H54 (cell line): ENCODE measurements at regions not wholly inside any gene's neighbourhood (a gene's known extent, or its start where the extent isn't known, plus 50 kb on each side); places are given as distances from the start of the nearest gene placed in this dataset.
"Not testable (repeated sequence)": the region's sequence is repeated elsewhere in the genome, so short reads cannot be mapped to it uniquely, and the experiment has no call there.

ENCODE experiments used
- DNase-seq: peaks from one replicate; pipeline ENCODE4 v3.0.0; 2011; ENCODE audit warnings: low spot score, mixed read lengths; ENCODE audit not compliant: insufficient read length
- FAIRE-seq: peaks from 3 replicates; lab custom pipeline; 2011; peaks lifted over from hg19 to GRCh38; lab: Jason Lieb, UNC
- POLR2A ChIP-seq: IDR thresholded peaks from 2 replicates; pipeline ENCODE4 v1.6.1; 2011; ENCODE audit warnings: low read depth, mild to moderate bottlenecking, low read length

DNA sequence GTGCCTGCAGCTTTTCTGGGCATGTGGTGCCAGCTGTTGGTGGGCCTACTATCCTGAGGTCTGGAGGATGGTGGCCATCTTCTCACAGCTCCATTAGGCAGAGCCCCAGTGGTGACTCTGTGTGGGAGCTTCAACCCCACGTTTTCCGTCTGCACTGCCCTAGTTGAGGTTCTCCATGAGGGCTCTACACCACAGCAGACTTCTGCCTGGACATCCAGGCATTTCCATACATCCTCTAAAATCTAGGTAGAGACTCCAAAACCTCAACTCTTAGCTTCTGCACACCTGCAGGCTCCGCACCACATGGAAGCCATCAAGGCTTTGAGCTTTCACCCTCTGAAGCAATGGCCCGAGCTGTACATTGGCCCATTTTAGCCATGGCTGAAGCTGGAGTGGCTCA lies 153.3 kb upstream of the PGRMC2 start:
- FAIRE-seq (no peak), DNase-seq (no peak)
- TF ChIP-seq POLR2A, result no peak

DNA sequence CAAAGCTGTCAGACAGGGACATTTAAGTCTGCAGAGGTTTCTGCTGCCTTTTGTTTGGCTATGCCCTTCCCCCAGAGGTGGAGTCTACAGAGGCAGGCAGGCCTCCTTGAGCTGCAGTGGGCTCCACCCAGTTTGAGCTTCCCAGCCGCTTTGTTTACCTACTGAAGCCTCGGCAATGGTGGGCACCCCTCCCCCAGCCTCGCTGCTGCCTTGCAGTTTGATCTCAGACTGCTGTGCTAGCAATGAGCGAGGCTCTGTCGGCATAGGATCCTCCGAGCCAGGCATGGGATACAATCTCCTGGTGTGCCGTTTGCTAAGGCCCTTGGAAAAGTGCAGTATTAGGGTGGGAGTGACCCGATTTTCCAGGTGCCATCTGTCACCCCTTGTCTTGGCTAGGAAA lies 149.4 kb upstream of the PGRMC2 start:
- not testable (repeated sequence) for FAIRE-seq, DNase-seq

- not testable (repeated sequence) for FAIRE-seq, DNase-seq
Measured at GRCh38 chr4:128429023-128429613, 141.5 kb upstream of the PGRMC2 start.

DNA sequence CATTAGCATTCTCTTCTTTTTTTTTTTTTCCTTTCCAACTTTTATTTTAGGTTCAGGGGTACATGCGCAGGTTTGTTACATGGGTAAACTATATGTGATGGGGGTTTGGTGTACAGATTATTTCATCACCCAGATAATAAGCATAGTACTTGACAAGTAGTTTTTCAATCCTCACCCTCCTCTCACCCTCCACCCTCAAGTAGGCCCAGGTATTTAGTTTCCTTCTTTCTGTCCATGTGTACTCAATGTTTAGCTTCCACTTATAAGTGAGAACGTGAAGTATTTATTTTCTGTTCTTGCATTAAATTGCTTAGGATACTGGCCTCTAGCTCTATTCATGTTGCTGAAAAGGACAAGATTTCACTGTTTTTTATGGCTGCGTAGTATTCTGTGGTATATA lies 140.8 kb upstream of the PGRMC2 start:
- no peak for FAIRE-seq
- no peak for TF ChIP-seq POLR2A
- no peak for DNase-seq

DNA sequence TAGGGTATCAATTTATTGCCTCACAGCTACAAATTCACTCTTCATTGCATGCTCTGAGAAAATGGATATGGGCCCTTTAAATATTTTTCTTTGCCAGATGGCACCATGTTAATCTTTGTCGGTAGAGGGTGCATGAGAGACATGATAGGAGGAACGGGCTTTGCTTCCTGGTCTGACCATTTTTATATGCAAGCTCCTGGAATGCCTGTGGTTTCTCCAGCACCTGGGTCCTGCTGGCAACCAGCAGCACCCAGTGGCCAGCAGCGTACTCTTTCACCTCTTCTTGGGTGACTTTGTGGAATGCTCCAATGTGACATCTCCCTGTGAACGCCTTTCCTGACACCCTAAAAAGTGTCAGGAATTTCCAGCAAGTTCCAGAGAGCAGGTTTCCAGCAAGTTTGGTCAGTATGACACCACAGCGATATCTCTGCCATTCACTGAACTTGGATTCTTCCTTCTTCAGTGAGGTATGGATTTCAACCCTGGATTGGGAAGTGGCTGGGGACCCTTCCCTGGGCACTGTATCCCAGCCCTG lies 140.3 kb upstream of the PGRMC2 start:
- peak; percentile 96 for FAIRE-seq
- DNase-seq, result peak; percentile 44
- TF ChIP-seq POLR2A, result no peak

- FAIRE-seq (no peak), DNase-seq (no peak)
- TF ChIP-seq POLR2A, result no peak
Measured at GRCh38 chr4:128424527-128425497, 137.2 kb upstream of the PGRMC2 start.

DNA sequence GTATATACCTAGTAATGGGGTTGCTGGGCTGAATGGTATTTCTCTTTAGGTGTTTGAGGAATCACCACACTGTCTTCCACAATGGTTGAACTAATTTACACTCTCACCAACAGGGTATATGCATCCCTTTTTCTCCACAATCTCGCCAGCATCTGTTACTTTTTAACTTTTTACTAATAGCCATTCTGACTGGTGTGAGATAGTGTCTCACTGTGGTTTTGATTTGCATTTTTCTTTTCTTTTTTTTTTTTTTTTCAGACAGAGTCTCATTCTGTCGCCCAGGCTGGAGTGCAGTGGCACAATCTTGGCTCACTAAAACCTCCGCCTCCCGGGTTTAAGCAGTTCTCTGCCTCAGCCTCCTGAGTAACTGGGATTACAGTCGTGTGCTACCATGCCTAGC lies 134.7 kb upstream of the PGRMC2 start:
- DNase-seq, FAIRE-seq: not testable (repeated sequence)

- no peak for FAIRE-seq
Measured at GRCh38 chr4:128416921-128417320, 129.3 kb upstream of the PGRMC2 start.

DNA sequence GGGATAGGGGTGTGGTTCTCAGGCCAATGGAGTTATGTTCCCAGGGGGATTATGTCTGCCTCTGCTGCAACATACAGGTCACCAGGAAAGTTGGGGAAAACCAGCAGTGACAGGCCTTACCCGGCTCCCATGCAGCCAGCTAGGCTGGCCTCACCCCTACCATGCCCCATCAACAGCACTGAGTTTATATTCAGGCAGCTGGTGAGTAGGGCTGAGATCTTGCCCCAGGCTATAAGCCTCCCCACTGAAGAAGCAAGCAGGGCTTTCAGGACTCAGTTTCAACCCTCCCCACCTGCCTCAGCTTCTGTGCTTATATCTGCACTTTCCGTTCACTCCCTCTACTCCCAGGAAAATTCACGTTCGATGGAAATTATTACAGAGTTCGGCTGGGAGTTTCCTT lies 122.4 kb upstream of the PGRMC2 start:
- FAIRE-seq (no peak), DNase-seq (no peak)
- TF ChIP-seq POLR2A, result no peak

More at GRCh38 chr4:128416921-128417320, 129.3 kb upstream of the PGRMC2 start:
- no peak for DNase-seq
- TF ChIP-seq POLR2A, result no peak

- no peak for TF ChIP-seq POLR2A
- DNase-seq (no peak), FAIRE-seq (no peak)
Measured at GRCh38 chr4:128403586-128403985, 116.0 kb upstream of the PGRMC2 start.

DNA sequence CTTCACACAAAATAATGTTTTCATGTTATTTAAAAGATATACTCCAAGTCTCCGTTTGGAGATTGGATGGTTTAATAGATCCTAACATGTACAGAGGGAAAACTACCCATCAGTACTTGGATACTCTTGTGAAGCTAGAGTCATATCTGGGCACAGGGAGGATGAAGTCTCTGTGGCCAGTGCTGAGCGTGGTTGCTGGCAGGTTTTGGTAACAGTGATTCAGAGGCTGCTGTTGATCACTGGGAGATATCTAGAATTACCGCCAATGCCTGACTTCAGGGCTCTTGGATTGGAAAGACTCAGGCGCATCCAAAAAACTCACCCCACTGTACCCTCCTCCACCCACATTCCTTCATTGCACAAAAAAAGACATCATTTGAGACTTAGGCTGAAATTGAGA lies 107.2 kb upstream of the PGRMC2 start:
- DNase-seq (no peak), FAIRE-seq (no peak)

DNA sequence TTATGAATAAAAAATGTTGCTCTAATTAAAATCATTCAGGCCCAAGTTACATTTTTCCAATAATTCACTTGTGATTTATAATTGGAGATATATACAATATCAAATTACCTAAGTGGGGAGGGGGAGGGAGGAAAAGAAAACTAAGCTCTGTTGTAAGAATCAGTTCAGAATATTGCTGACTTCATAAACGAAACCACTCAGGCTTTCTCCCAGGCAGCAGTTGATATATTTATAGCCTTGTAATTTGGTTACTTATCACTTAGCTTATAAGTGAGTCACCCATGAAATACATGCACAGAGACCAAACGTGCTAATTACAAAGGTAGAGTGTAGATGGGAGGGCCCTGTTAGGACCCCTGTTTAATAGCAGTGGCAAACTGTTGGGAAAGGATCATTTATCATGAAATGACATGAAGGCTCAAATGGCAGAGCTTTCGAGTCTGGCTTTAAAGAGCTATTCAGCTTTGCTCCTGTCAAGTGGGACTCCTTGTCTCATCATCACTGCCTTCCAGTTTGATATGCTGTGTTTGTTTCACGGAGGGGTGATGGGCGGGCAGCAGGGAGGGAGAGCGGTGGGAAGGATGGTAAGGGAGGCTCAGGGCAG lies 105.6 kb upstream of the PGRMC2 start:
- DNase-seq, result no peak
- no peak for TF ChIP-seq POLR2A
- FAIRE-seq, result no peak

More for the DNA sequence above, 107.2 kb upstream of the PGRMC2 start:
- TF ChIP-seq POLR2A, result no peak

DNA sequence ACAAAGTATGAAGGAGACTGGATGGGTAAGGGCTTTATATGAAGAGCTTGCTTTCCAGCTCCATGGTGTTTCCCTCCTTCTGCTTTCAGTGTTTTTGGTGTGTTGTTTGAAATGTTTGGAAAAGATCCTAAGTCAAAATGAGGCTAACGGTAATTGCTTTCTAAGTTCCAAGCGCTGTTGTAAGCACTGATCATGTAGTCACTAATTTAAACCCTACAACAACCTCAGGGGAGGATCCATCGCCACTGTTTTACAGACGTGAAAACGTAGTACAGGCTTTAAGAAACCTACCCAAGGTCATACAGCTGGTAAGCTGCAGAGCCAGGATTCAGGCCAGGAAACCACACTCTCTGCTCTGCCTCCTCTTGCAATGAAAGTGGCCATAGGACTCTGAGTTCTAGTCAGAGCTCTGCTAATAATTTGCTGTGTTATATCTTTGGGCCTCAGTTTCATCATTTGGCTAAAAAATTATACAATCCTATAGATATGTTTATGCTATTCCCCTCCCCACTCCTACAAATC lies 102.9 kb upstream of the PGRMC2 start:
- no peak for TF ChIP-seq POLR2A
- FAIRE-seq (no peak), DNase-seq (no peak)

GRCh38 chr4:128388796-128389195 lies 101.2 kb upstream of the PGRMC2 start:
- DNase-seq (no peak), FAIRE-seq (no peak)
- no peak for TF ChIP-seq POLR2A

- FAIRE-seq (no peak), DNase-seq (no peak)
- no peak for TF ChIP-seq POLR2A
Measured at GRCh38 chr4:128388352-128388630, 100.7 kb upstream of the PGRMC2 start.
